ENCODE measurements at regions not wholly inside any gene's neighbourhood (a gene's known extent, or its start where the extent isn't known, plus 50 kb on each side); places are given as distances from the start of the nearest gene placed in this dataset.
A peak's percentile ranks its signal among the peaks of the same experiment; 100 is the strongest.
"Not testable (repeated sequence)": the region's sequence is repeated elsewhere in the genome, so short reads cannot be mapped to it uniquely, and the experiment has no call there.

- not testable (repeated sequence) for H3K4me3 ChIP-seq (ENCODE audit: low read length)
- DNase-seq (ENCODE audit: low read depth): peak; percentile 20
- TF ChIP-seq CTCF (IDR thresholded peaks at IDR 0.05; ENCODE audit: insufficient read depth, low read depth, low read length, missing control alignments): peak; percentile 45
Observed at GRCh38 chr11:89616999-89617602, 93.0 kb upstream of the TRIM77 start.

- not testable (repeated sequence) for DNase-seq (ENCODE audit: low read depth)
Observed at GRCh38 chr11:89620721-89621120, 89.4 kb upstream of the TRIM77 start.

GRCh38 chr11:89625171-89625570 lies 84.9 kb upstream of the TRIM77 start:
- peak; percentile 3 for DNase-seq (ENCODE audit: low read depth)
- TF ChIP-seq CTCF (IDR thresholded peaks at IDR 0.05; ENCODE audit: insufficient read depth, low read depth, low read length, missing control alignments): no peak
- H3K4me3 ChIP-seq (ENCODE audit: low read length): no peak overlapping the region

More at GRCh38 chr11:89620721-89621120, 89.4 kb upstream of the TRIM77 start:
- not testable (repeated sequence) for H3K4me3 ChIP-seq (ENCODE audit: low read length)

GRCh38 chr11:89626366-89626765 lies 83.7 kb upstream of the TRIM77 start:
- no peak for TF ChIP-seq CTCF (IDR thresholded peaks at IDR 0.05; ENCODE audit: insufficient read depth, low read depth, low read length, missing control alignments)
- DNase-seq (ENCODE audit: low read depth): no peak
- H3K4me3 ChIP-seq (ENCODE audit: low read length): no peak overlapping the region

- DNase-seq (ENCODE audit: low read depth): not testable (repeated sequence)
Observed at GRCh38 chr11:89626881-89627280, 83.2 kb upstream of the TRIM77 start.

GRCh38 chr11:89633135-89633705 lies 76.9 kb upstream of the TRIM77 start:
- no peak for DNase-seq (ENCODE audit: low read depth)
- no peak overlapping the region for H3K4me3 ChIP-seq (ENCODE audit: low read length)
- no peak for TF ChIP-seq CTCF (IDR thresholded peaks at IDR 0.05; ENCODE audit: insufficient read depth, low read depth, low read length, missing control alignments)

More at GRCh38 chr11:89626881-89627280, 83.2 kb upstream of the TRIM77 start:
- H3K4me3 ChIP-seq (ENCODE audit: low read length): not testable (repeated sequence)

GRCh38 chr11:89640777-89641176 lies 69.3 kb upstream of the TRIM77 start:
- DNase-seq (ENCODE audit: low read depth); H3K4me3 ChIP-seq (ENCODE audit: low read length): not testable (repeated sequence)

- not testable (repeated sequence) for DNase-seq (ENCODE audit: low read depth); H3K4me3 ChIP-seq (ENCODE audit: low read length)
Observed at GRCh38 chr11:89648232-89648631, 61.9 kb upstream of the TRIM77 start.

- DNase-seq (ENCODE audit: low read depth); H3K4me3 ChIP-seq (ENCODE audit: low read length): not testable (repeated sequence)
Observed at GRCh38 chr11:89648996-89649395, 61.1 kb upstream of the TRIM77 start.

GRCh38 chr11:89654669-89655068 lies 55.4 kb upstream of the TRIM77 start:
- not testable (repeated sequence) for H3K4me3 ChIP-seq (ENCODE audit: low read length); DNase-seq (ENCODE audit: low read depth)

GRCh38 chr11:89658767-89659166 lies 51.3 kb upstream of the TRIM77 start:
- H3K4me3 ChIP-seq (ENCODE audit: low read length); DNase-seq (ENCODE audit: low read depth): not testable (repeated sequence)

GRCh38 chr11:89659414-89659813 lies 50.7 kb upstream of the TRIM77 start:
- not testable (repeated sequence) for DNase-seq (ENCODE audit: low read depth); H3K4me3 ChIP-seq (ENCODE audit: low read length)
